ENCODE measurements at regions not wholly inside any gene's neighbourhood (a gene's known extent, or its start where the extent isn't known, plus 50 kb on each side); places are given as distances from the start of the nearest gene placed in this dataset.

- no peak for TF ChIP-seq CTCF (conservative IDR thresholded peaks at IDR 0.05)
- no peak overlapping the region for H3K18ac ChIP-seq (ENCODE audit: insufficient read length, low read depth, low read length)
- no peak overlapping the region for H4K5ac ChIP-seq (ENCODE audit: insufficient read length, low read depth, low read length)
- no peak overlapping the region for H3K9ac ChIP-seq (ENCODE audit: extremely low read depth, insufficient read length, low read length)
- no peaks in the 10 kb centered on the region for H3K23me2 ChIP-seq (ENCODE audit: insufficient read length, low read depth, low read length, poor library complexity, severe bottlenecking)
- H3K27ac Mint-ChIP-seq: no peak overlapping the region; a peak in 1 of 7 replicates
- H2AK5ac ChIP-seq (ENCODE audit: insufficient read length, low read length): no peak overlapping the region
- H3K9me3 ChIP-seq (ENCODE audit: control insufficient read depth, low read depth, low read length): no peaks in the 10 kb centered on the region
- H3K36me3 Mint-ChIP-seq (ENCODE audit: insufficient read depth in 1 of 3, low read depth in 3 of 3): peaks cover 3 to 11% (median 6%) of the 10 kb centered on the region in 3 experiments; a peak in 6 of 7 replicates
- peaks cover 13% of the 10 kb centered on the region; the same call in 1 of the 2 replicates for H3K4me1 ChIP-seq (ENCODE audit: insufficient read depth, low read length)
- H3T11ph ChIP-seq (ENCODE audit: low read length): no peak overlapping the region
- WGBS (ENCODE audit: extremely low coverage, insufficient read length, low lambda C conversion rate): no CpG with 5 or more reads among the region's 3 CpGs
- H2BK15ac ChIP-seq (ENCODE audit: low read depth, low read length): no peak overlapping the region
- peaks cover 9 to 10% of the 10 kb centered on the region in 2 experiments; a peak in 4 of 5 replicates for H3K9me3 Mint-ChIP-seq
- no peak overlapping the region for H3K4me2 ChIP-seq (ENCODE audit: insufficient read depth, insufficient read length, low read length)
- no peak overlapping the region for H3K4ac ChIP-seq (ENCODE audit: low read depth, low read length)
- no peak overlapping the region for H4K91ac ChIP-seq (ENCODE audit: insufficient read length, low read depth, low read length)
- no peak overlapping the region for H3K56ac ChIP-seq (ENCODE audit: insufficient read length, low read depth, low read length)
- no peaks in the 10 kb centered on the region for H3K79me2 ChIP-seq (ENCODE audit: insufficient read depth, low read length)
- H2BK120ac ChIP-seq (ENCODE audit: low read depth, low read length, poor library complexity, severe bottlenecking): no peak overlapping the region
- H3K23ac ChIP-seq (ENCODE audit: insufficient read length, low read depth, low read length): no peak overlapping the region
- no peaks in the 10 kb centered on the region for H3K79me1 ChIP-seq (ENCODE audit: insufficient read depth, low read depth, low read length, poor library complexity, severe bottlenecking)
- no peak overlapping the region for H3K4me3 Mint-ChIP-seq
- no peak overlapping the region for H2AFZ ChIP-seq (ENCODE audit: low read length)
- no peaks in the 10 kb centered on the region for H3K27me3 ChIP-seq (ENCODE audit: insufficient read depth, low read length)
- H3K14ac ChIP-seq (ENCODE audit: insufficient read depth, low read length): no peak overlapping the region
- H2BK12ac ChIP-seq (ENCODE audit: insufficient read length, low read depth, low read length): no peak overlapping the region
- no peak overlapping the region for H2BK5ac ChIP-seq (ENCODE audit: insufficient read length, low read length)
- H3K27ac ChIP-seq (ENCODE audit: insufficient read length, low read depth, low read length): no peak overlapping the region
- no peak overlapping the region for H4K8ac ChIP-seq (replicated peaks; ENCODE audit: insufficient read length, low read depth, low read length)
- DNase-seq: no peak
- H4K20me1 ChIP-seq (ENCODE audit: control insufficient read depth, insufficient read depth, insufficient read length): no peaks in the 10 kb centered on the region
- H2BK20ac ChIP-seq (ENCODE audit: low read depth, low read length, poor library complexity, severe bottlenecking): no peak overlapping the region
- 0 out of 2 replicates have a peak, but pooled peaks cover 3% of the 10 kb centered on the region for H3K27me3 Mint-ChIP-seq (ENCODE audit: low read depth)
- peaks cover 21 to 33% of the 10 kb centered on the region in 2 experiments for H3K4me1 Mint-ChIP-seq
These were observed 834.9 kb downstream of the GRID1 start for GRCh38 chr10:85531706-85532105.

All from H9 (cell line).